GM23338 (cell line): ENCODE measurements at regions not wholly inside any gene's neighbourhood (a gene's known extent, or its start where the extent isn't known, plus 50 kb on each side); places are given as distances from the start of the nearest gene placed in this dataset.

Experiments
- CTCF ChIP-seq, 2 experiments: fragments of 200-600 bp in 1 of 2; sonication (generic) in 1 of 2; conservative IDR thresholded peaks; 2 replicates each; pipeline versions ENCODE4 v1.5.1 to v1.6.1; 2016 to 2017; ENCODE audit warnings: antibody characterized with exemption in 2 of 2, low read depth in 2 of 2, mild to moderate bottlenecking in 2 of 2, moderate library complexity in 1 of 2
- EZH2 ChIP-seq: fragments of 200-600 bp; sonication (generic); IDR thresholded peaks from one replicate; pipeline ENCODE4 v1.8.0; 2017; ENCODE audit warnings: antibody characterized with exemption, mild to moderate bottlenecking, low read depth; ENCODE audit not compliant: unreplicated experiment
- JUNB ChIP-seq: IDR thresholded peaks from one replicate; pipeline ENCODE4 v1.6.1; 2016; ENCODE audit warnings: antibody characterized with exemption; ENCODE audit not compliant: unreplicated experiment
- POLR2AphosphoS5 ChIP-seq: IDR thresholded peaks from 2 replicates; pipeline ENCODE4 v1.6.1; 2016; ENCODE audit warnings: antibody characterized with exemption, low read depth
- REST ChIP-seq: IDR thresholded peaks from one replicate; pipeline ENCODE4 v1.6.1; 2018; ENCODE audit warnings: antibody characterized with exemption; ENCODE audit not compliant: unreplicated experiment

- no peak for TF ChIP-seq CTCF (conservative IDR thresholded peaks at IDR 0.05; ENCODE audit: low read depth in 2 of 2)
- TF ChIP-seq POLR2AphosphoS5: no peak
- TF ChIP-seq JUNB: no peak
- TF ChIP-seq REST: no peak
- TF ChIP-seq EZH2: no peak
Observed at GRCh38 chr18:27377251-27377650, 192.1 kb upstream of the CHST9 start.
